Neural progenitor cell (in vitro differentiated cells): ENCODE measurements at regions not wholly inside any gene's neighbourhood (a gene's known extent, or its start where the extent isn't known, plus 50 kb on each side); places are given as distances from the start of the nearest gene placed in this dataset.

Source experiments
- CTCF ChIP-seq: fragments of 200-600 bp; sonication (generic); IDR thresholded peaks from 2 replicates; pipeline ENCODE4 v1.5.1; 2017; ENCODE audit warnings: antibody characterized with exemption, mild to moderate bottlenecking
- EZH2 ChIP-seq: fragments of 200-600 bp; sonication (generic); IDR thresholded peaks from 2 replicates; pipeline ENCODE4 v1.6.1; 2017; ENCODE audit warnings: antibody characterized with exemption, mild to moderate bottlenecking, moderate library complexity
- EZH2phosphoT487 ChIP-seq: fragments of 200-600 bp; sonication (generic); IDR thresholded peaks from 2 replicates; pipeline ENCODE4 v1.6.1; 2017; ENCODE audit warnings: antibody characterized with exemption

GRCh38 chr6:80625405-80625804 is 518.9 kb downstream of the BCKDHB start:
- TF ChIP-seq CTCF (no peak), EZH2 (no peak), EZH2phosphoT487 (no peak)
